ENCODE measurements at regions not wholly inside any gene's neighbourhood (a gene's known extent, or its start where the extent isn't known, plus 50 kb on each side); places are given as distances from the start of the nearest gene placed in this dataset.

GRCh38 chr5:138663009-138663408 lies 87.8 kb upstream of the HSPA9 start:
- TF ChIP-seq, protein P1, sequence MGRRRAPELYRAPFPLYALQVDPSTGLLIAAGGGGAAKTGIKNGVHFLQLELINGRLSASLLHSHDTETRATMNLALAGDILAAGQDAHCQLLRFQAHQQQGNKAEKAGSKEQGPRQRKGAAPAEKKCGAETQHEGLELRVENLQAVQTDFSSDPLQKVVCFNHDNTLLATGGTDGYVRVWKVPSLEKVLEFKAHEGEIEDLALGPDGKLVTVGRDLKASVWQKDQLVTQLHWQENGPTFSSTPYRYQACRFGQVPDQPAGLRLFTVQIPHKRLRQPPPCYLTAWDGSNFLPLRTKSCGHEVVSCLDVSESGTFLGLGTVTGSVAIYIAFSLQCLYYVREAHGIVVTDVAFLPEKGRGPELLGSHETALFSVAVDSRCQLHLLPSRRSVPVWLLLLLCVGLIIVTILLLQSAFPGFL (CRISPR knock-in tag; IDR thresholded peaks at IDR 0.05; ENCODE audit: borderline replicate concordance) = no peak
- TF ChIP-seq, protein P2, sequence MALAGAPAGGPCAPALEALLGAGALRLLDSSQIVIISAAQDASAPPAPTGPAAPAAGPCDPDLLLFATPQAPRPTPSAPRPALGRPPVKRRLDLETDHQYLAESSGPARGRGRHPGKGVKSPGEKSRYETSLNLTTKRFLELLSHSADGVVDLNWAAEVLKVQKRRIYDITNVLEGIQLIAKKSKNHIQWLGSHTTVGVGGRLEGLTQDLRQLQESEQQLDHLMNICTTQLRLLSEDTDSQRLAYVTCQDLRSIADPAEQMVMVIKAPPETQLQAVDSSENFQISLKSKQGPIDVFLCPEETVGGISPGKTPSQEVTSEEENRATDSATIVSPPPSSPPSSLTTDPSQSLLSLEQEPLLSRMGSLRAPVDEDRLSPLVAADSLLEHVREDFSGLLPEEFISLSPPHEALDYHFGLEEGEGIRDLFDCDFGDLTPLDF (CRISPR knock-in tag; IDR thresholded peaks at IDR 0.05) = no peak
- no peak for TF ChIP-seq NR3C1 (CRISPR knock-in tag; conservative IDR thresholded peaks at IDR 0.05; ENCODE audit: low read depth)
- TF ChIP-seq, protein P3, sequence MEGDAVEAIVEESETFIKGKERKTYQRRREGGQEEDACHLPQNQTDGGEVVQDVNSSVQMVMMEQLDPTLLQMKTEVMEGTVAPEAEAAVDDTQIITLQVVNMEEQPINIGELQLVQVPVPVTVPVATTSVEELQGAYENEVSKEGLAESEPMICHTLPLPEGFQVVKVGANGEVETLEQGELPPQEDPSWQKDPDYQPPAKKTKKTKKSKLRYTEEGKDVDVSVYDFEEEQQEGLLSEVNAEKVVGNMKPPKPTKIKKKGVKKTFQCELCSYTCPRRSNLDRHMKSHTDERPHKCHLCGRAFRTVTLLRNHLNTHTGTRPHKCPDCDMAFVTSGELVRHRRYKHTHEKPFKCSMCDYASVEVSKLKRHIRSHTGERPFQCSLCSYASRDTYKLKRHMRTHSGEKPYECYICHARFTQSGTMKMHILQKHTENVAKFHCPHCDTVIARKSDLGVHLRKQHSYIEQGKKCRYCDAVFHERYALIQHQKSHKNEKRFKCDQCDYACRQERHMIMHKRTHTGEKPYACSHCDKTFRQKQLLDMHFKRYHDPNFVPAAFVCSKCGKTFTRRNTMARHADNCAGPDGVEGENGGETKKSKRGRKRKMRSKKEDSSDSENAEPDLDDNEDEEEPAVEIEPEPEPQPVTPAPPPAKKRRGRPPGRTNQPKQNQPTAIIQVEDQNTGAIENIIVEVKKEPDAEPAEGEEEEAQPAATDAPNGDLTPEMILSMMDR (IDR thresholded peaks at IDR 0.05) = no peak
